Body of pancreas (tissue), 4 donors: ENCODE measurements at regions not wholly inside any gene's neighbourhood (a gene's known extent, or its start where the extent isn't known, plus 50 kb on each side); places are given as distances from the start of the nearest gene placed in this dataset.

Experiments
- CTCF ChIP-seq, 7 experiments: fragments of 450-650 bp in 4 of 7; fragments of 200-600 bp in 3 of 7; sonication (generic) in 3 of 7; IDR thresholded peaks; one replicate each; pipeline ENCODE4 v1.5.1; 2016 to 2019; ENCODE audit warnings: antibody characterized with exemption in 7 of 7
- POLR2A ChIP-seq, 3 donors: fragments of 450-650 bp; IDR thresholded peaks; one replicate each; pipeline ENCODE4 v1.6.1; 2016; ENCODE audit warnings: antibody characterized with exemption in 3 of 3, mild to moderate bottlenecking in 2 of 3

- TF ChIP-seq CTCF (IDR thresholded peaks at IDR 0.05) (no peak), POLR2A (IDR thresholded peaks at IDR 0.05) (no peak)
These were observed 313.5 kb upstream of the SGK1 start for GRCh38 chr6:134631398-134631924.
